ENCODE measurements at regions not wholly inside any gene's neighbourhood (a gene's known extent, or its start where the extent isn't known, plus 50 kb on each side); places are given as distances from the start of the nearest gene placed in this dataset.

- Histone ChIP-seq H3K9me3 (ENCODE audit: control insufficient read depth in 2 of 3, insufficient read depth in 1 of 3, low read length in 3 of 3) (peaks cover 0 to 2% (median 0%) of the 10 kb centered on the region in 3 donors), H3K9ac (ENCODE audit: low read length in 3 of 3) (no peak overlapping the region), H3K27ac (ENCODE audit: low read depth in 2 of 2, low read length in 2 of 2) (no peak overlapping the region), H3K27me3 (ENCODE audit: control insufficient read depth, insufficient read depth, low read length) (no peaks in the 10 kb centered on the region), H3K36me3 (ENCODE audit: control insufficient read depth in 2 of 3, insufficient read depth in 3 of 3, low read length in 3 of 3) (no peaks in the 10 kb centered on the region), H3K4me3 (ENCODE audit: low read length in 3 of 3) (no peak overlapping the region), H3K4me1 (ENCODE audit: control insufficient read depth in 2 of 3, insufficient read depth in 2 of 3, low read depth in 1 of 3, low read length in 3 of 3) (no peaks in the 10 kb centered on the region)
- intact Hi-C loops (cut with DNase I), result no loop called here
- no peak for FAIRE-seq
- no peak for TF ChIP-seq CTCF (IDR thresholded peaks at IDR 0.05; ENCODE audit: borderline replicate concordance, extremely low read depth, insufficient read depth)
- no peak for DNase-seq
Measured at GRCh38 chr3:30407651-30408050, 198.8 kb upstream of the TGFBR2 start.

- Histone ChIP-seq H3K27me3 (ENCODE audit: control insufficient read depth, insufficient read depth, low read length) (no peaks in the 10 kb centered on the region), H3K9ac (ENCODE audit: low read length in 3 of 3) (no peak overlapping the region), H3K27ac (ENCODE audit: low read depth in 2 of 2, low read length in 2 of 2) (no peak overlapping the region), H3K9me3 (ENCODE audit: control insufficient read depth in 2 of 3, insufficient read depth in 1 of 3, low read length in 3 of 3) (peaks cover 0 to 2% (median 0%) of the 10 kb centered on the region in 3 donors), H3K4me1 (ENCODE audit: control insufficient read depth in 2 of 3, insufficient read depth in 2 of 3, low read depth in 1 of 3, low read length in 3 of 3) (no peaks in the 10 kb centered on the region), H3K36me3 (ENCODE audit: control insufficient read depth in 2 of 3, insufficient read depth in 3 of 3, low read length in 3 of 3) (no peaks in the 10 kb centered on the region), H3K4me3 (ENCODE audit: low read length in 3 of 3) (no peak overlapping the region)
- FAIRE-seq, result no peak
- no peak for DNase-seq
- no peak for TF ChIP-seq CTCF (IDR thresholded peaks at IDR 0.05; ENCODE audit: borderline replicate concordance, extremely low read depth, insufficient read depth)
- intact Hi-C loops (cut with DNase I), result no loop called here
Measured at GRCh38 chr3:30408105-30408557, 198.3 kb upstream of the TGFBR2 start.

DNA sequence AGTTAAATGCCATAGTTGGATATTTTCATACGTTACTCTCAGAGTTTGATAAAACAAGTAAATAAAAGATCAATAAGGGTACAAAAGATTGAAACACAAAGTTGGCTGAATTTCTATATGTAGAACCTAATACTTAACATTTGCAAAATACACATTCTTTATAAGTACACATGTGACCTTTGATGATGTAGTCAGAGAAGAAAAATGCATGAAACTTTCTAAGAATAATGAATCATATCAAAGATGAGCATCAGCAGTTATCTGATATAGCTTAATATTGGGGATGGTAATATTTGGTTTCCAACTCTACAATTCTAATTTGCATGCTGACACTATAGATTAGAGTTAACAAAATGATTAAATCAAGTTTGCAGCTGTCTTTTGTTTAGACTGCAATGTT lies 188.0 kb upstream of the TGFBR2 start:
- H3K27me3 ChIP-seq (ENCODE audit: control insufficient read depth, insufficient read depth, low read length), result no peaks in the 10 kb centered on the region
- TF ChIP-seq CTCF (IDR thresholded peaks at IDR 0.05; ENCODE audit: borderline replicate concordance, extremely low read depth, insufficient read depth), result no peak
- intact Hi-C loops (cut with DNase I), result no loop called here
- H3K27ac ChIP-seq (ENCODE audit: low read depth in 2 of 2, low read length in 2 of 2), result no peak overlapping the region
- H3K9me3 ChIP-seq (ENCODE audit: control insufficient read depth in 2 of 3, insufficient read depth in 1 of 3, low read length in 3 of 3), result no peaks in the 10 kb centered on the region
- H3K9ac ChIP-seq (ENCODE audit: low read length in 3 of 3), result no peak overlapping the region
- H3K4me3 ChIP-seq (ENCODE audit: low read length in 3 of 3), result no peak overlapping the region
- DNase-seq, result no peak
- no peak for FAIRE-seq
- H3K4me1 ChIP-seq (ENCODE audit: control insufficient read depth in 2 of 3, insufficient read depth in 2 of 3, low read depth in 1 of 3, low read length in 3 of 3), result no peaks in the 10 kb centered on the region
- no peaks in the 10 kb centered on the region for H3K36me3 ChIP-seq (ENCODE audit: control insufficient read depth in 2 of 3, insufficient read depth in 3 of 3, low read length in 3 of 3)

- no peak for TF ChIP-seq CTCF (IDR thresholded peaks at IDR 0.05; ENCODE audit: borderline replicate concordance, extremely low read depth, insufficient read depth)
- DNase-seq, result no peak
- no peaks in the 10 kb centered on the region for H3K36me3 ChIP-seq (ENCODE audit: control insufficient read depth in 2 of 3, insufficient read depth in 3 of 3, low read length in 3 of 3)
- no peaks in the 10 kb centered on the region for H3K4me1 ChIP-seq (ENCODE audit: control insufficient read depth in 2 of 3, insufficient read depth in 2 of 3, low read depth in 1 of 3, low read length in 3 of 3)
- intact Hi-C loops (cut with DNase I), result no loop called here
- no peak for FAIRE-seq
- no peak overlapping the region for H3K4me3 ChIP-seq (ENCODE audit: low read length in 3 of 3)
- H3K27ac ChIP-seq (ENCODE audit: low read depth in 2 of 2, low read length in 2 of 2), result no peak overlapping the region
- H3K9me3 ChIP-seq (ENCODE audit: control insufficient read depth in 2 of 3, insufficient read depth in 1 of 3, low read length in 3 of 3), result no peaks in the 10 kb centered on the region
- H3K9ac ChIP-seq (ENCODE audit: low read length in 3 of 3), result no peak overlapping the region
- H3K27me3 ChIP-seq (ENCODE audit: control insufficient read depth, insufficient read depth, low read length), result no peaks in the 10 kb centered on the region
Measured at GRCh38 chr3:30421266-30421665, 185.1 kb upstream of the TGFBR2 start.
